SK-N-SH (cell line): ENCODE measurements at regions not wholly inside any gene's neighbourhood (a gene's known extent, or its start where the extent isn't known, plus 50 kb on each side); places are given as distances from the start of the nearest gene placed in this dataset.

Experiments used
- CTCF ChIA-PET: fragments of 300-600, 350-600 bp; formaldehyde crosslinking; extraction: SDS; loops from one replicate; lab custom pipeline; 2021; lab: Yijun Ruan, JAX
- POLR2A ChIA-PET: fragments of 350-600 bp; sonication (Branson Sonifier 250); formaldehyde crosslinking; extraction: SDS; loops from one replicate; lab custom pipeline; 2020; ENCODE audit warnings: antibody characterized with exemption, inconsistent platforms; lab: Yijun Ruan, JAX
- DNase-seq: peaks from one replicate; pipeline ENCODE4 v3.0.0; 2012
- H2AFZ ChIP-seq: fragments of 200-600 bp; sonication (generic); 2 replicates; pipeline ENCODE4 v1.8.1; 2016; ENCODE audit warnings: antibody characterized with exemption, mild to moderate bottlenecking, low read depth
- H3F3A ChIP-seq: fragments of 200-600 bp; sonication (generic); replicated peaks from 2 replicates; pipeline ENCODE3; 2016; ENCODE audit warnings: antibody characterized with exemption, mild to moderate bottlenecking; ENCODE audit not compliant: insufficient read depth
- H3K27ac ChIP-seq, 2 experiments: fragments of 200-500 bp in 1 of 2; fragments of 200-600 bp in 1 of 2; sonication (Bioruptor generic) in 1 of 2; sonication (generic), shearing (Covaris generic) in 1 of 2; 2 replicates each; pipeline versions ENCODE4 v1.5.1 to v1.6.1; 2014 to 2016; ENCODE audit warnings: low read depth in 2 of 2, inconsistent platforms in 1 of 2, low read length in 1 of 2, mild to moderate bottlenecking in 1 of 2, mixed read lengths in 1 of 2
- H3K27me3 ChIP-seq: fragments of 200-600 bp; sonication (generic), shearing (Covaris generic); 2 replicates; pipeline ENCODE4 v1.6.1; 2016; ENCODE audit warnings: mixed run types; ENCODE audit not compliant: insufficient read depth
- H3K36me3 ChIP-seq, 2 experiments: fragments of 200-500 bp in 1 of 2; fragments of 200-600 bp in 1 of 2; sonication (Bioruptor generic) in 1 of 2; sonication (generic) in 1 of 2; replicated peaks in 1 of 2; 2 replicates each; pipeline versions ENCODE3 to v1.5.1; 2014 to 2016; ENCODE audit warnings: low read length in 1 of 2, mild to moderate bottlenecking in 1 of 2; ENCODE audit not compliant: insufficient read depth in 2 of 2, control insufficient read depth in 1 of 2
- H3K4me1 ChIP-seq, 2 experiments: fragments of 200-500 bp in 1 of 2; fragments of 200-600 bp in 1 of 2; sonication (Bioruptor generic) in 1 of 2; sonication (generic), shearing (Covaris generic) in 1 of 2; 2 replicates each; pipeline versions ENCODE4 v1.5.1 to v1.6.1; 2014 to 2016; ENCODE audit warnings: low read depth in 1 of 2, low read length in 1 of 2, mixed run types in 1 of 2; ENCODE audit not compliant: insufficient read depth in 2 of 2, control insufficient read depth in 1 of 2
- H3K4me2 ChIP-seq: fragments of 200-600 bp; sonication (generic), shearing (Covaris generic); 2 replicates; pipeline ENCODE4 v1.6.1; 2017; ENCODE audit warnings: mixed run types
- H3K4me3 ChIP-seq, 2 experiments: fragments of 200-500 bp in 1 of 2; fragments of 200-600 bp in 1 of 2; sonication (Bioruptor generic) in 1 of 2; sonication (generic), shearing (Covaris generic) in 1 of 2; 2 replicates each; pipeline versions ENCODE4 v1.5.1 to v1.8.1; 2014 to 2016; ENCODE audit warnings: low read depth in 2 of 2, inconsistent platforms in 1 of 2, low read length in 1 of 2, mild to moderate bottlenecking in 1 of 2, mixed read lengths in 1 of 2, moderate library complexity in 1 of 2
- H3K79me2 ChIP-seq: fragments of 200-600 bp; sonication (generic); 2 replicates; pipeline ENCODE4 v1.8.1; 2017; ENCODE audit warnings: mild to moderate bottlenecking; ENCODE audit not compliant: insufficient read depth
- H3K9ac ChIP-seq: fragments of 200-600 bp; sonication (generic); 2 replicates; pipeline ENCODE4 v1.6.1; 2017; ENCODE audit warnings: mixed run types
- H3K9me2 ChIP-seq: fragments of 200-600 bp; sonication (generic); 2 replicates; pipeline ENCODE4 v1.6.1; 2017; ENCODE audit warnings: mixed run types
- H3K9me3 ChIP-seq: fragments of 200-600 bp; sonication (generic); 2 replicates; pipeline ENCODE4 v1.6.1; 2017; ENCODE audit warnings: mixed run types, mild to moderate bottlenecking, moderate library complexity
- H4K20me1 ChIP-seq: fragments of 200-600 bp; sonication (generic); 2 replicates; pipeline ENCODE4 v1.6.1; 2017; ENCODE audit warnings: mild to moderate bottlenecking, mixed run types; ENCODE audit not compliant: insufficient read depth
- CHD2 ChIP-seq: fragments of 150-350 bp; IDR thresholded peaks from 2 replicates; pipeline ENCODE4 v1.6.1; 2018; ENCODE audit warnings: low read length; ENCODE audit not compliant: partially characterized antibody
- EP300 ChIP-seq, 2 experiments: IDR thresholded peaks; 2 replicates each; pipeline versions ENCODE4 v1.4.0 to v1.6.1; 2012; ENCODE audit warnings: borderline replicate concordance in 1 of 2, low read depth in 1 of 2, low read length in 1 of 2
- GATA2 ChIP-seq: sonication (generic); formaldehyde crosslinking; IDR thresholded peaks from 2 replicates; pipeline ENCODE4 v1.5.0; 2020; ENCODE audit warnings: mild to moderate bottlenecking, missing genetic modification reagents
- IRF3 ChIP-seq: fragments of 150-350 bp; IDR thresholded peaks from 2 replicates; pipeline ENCODE4 v1.6.1; 2016; ENCODE audit warnings: mild to moderate bottlenecking, low read depth, low read length
- MXI1 ChIP-seq: IDR thresholded peaks from 2 replicates; pipeline ENCODE4 v1.6.1; 2012; ENCODE audit warnings: mild to moderate bottlenecking, low read depth, low read length, improper control_type of control experiment
- POLR2AphosphoS5 ChIP-seq: IDR thresholded peaks from 2 replicates; pipeline ENCODE4 v1.6.1; 2012; ENCODE audit warnings: low read depth, low read length
- REST ChIP-seq: IDR thresholded peaks from 2 replicates; pipeline ENCODE4 v1.6.1; 2012; ENCODE audit warnings: mild to moderate bottlenecking, low read depth, low read length, moderate library complexity
- RFX5 ChIP-seq: IDR thresholded peaks from 2 replicates; pipeline ENCODE4 v1.6.1; 2012; ENCODE audit warnings: mild to moderate bottlenecking, improper control_type of control experiment, low read length
- SIN3A ChIP-seq: IDR thresholded peaks from 2 replicates; pipeline ENCODE4 v1.6.1; 2012; ENCODE audit warnings: low read depth, mild to moderate bottlenecking, low read length, moderate library complexity, borderline replicate concordance
- SMC3 ChIP-seq: IDR thresholded peaks from 2 replicates; pipeline ENCODE4 v1.6.1; 2012; ENCODE audit warnings: low read depth, low read length, improper control_type of control experiment
- TAF1 ChIP-seq: IDR thresholded peaks from 2 replicates; pipeline ENCODE4 v1.6.1; 2012; ENCODE audit warnings: low read depth, mild to moderate bottlenecking, low read length, moderate library complexity, borderline replicate concordance
- TEAD4 ChIP-seq: IDR thresholded peaks from 2 replicates; pipeline ENCODE4 v1.4.0; 2012; ENCODE audit warnings: mild to moderate bottlenecking, borderline replicate concordance; ENCODE audit not compliant: insufficient read depth
- WGBS: methylation state at CpG from one replicate; pipeline ENCODE4 v1.1.6; 2017; ENCODE audit warnings: low lambda C conversion rate; 5-methylcytosine and 5-hydroxymethylcytosine counted together

- POLR2A ChIA-PET, result no interaction called here
These were observed 179.7 kb upstream of the ISL1 start for GRCh38 chr5:51203598-51203997.

More at GRCh38 chr5:51203598-51203997, 179.7 kb upstream of the ISL1 start:
- Histone ChIP-seq H3K9me3 (no peaks in the 10 kb centered on the region), H3K4me2 (no peak overlapping the region), H3K27ac (no peak overlapping the region), H3F3A (no peaks in the 10 kb centered on the region), H3K79me2 (no peaks in the 10 kb centered on the region), H3K4me3 (no peak overlapping the region), H3K4me1 (peaks cover 0 to 8% of the 10 kb centered on the region in 2 experiments; a peak in 2 of 4 replicates), H2AFZ (no peak overlapping the region)
- CTCF ChIA-PET, result no interaction called here
- TF ChIP-seq GATA2 (no peak), EP300 (IDR thresholded peaks at IDR 0.05; ENCODE audit: borderline replicate concordance in 1 of 2, low read depth in 1 of 2, low read length in 1 of 2) (no peak), SIN3A (no peak), TEAD4 (no peak), TAF1 (no peak), POLR2AphosphoS5 (no peak), CHD2 (no peak), IRF3 (no peak), MXI1 (no peak), REST (no peak), SMC3 (no peak), RFX5 (no peak)
- TF ChIP-seq, all 33 proteins: peak for 0
- H3K9me2 ChIP-seq, result no peaks in the 10 kb centered on the region
- H3K36me3 ChIP-seq, result no peaks in the 10 kb centered on the region
- no peak for DNase-seq
- no peak overlapping the region for H3K9ac ChIP-seq
- 17% methylated on average over 1 of the region's 1 CpG for WGBS
- no peaks in the 10 kb centered on the region for H4K20me1 ChIP-seq
- H3K27me3 ChIP-seq, result no peaks in the 10 kb centered on the region
